Neural progenitor cell (in vitro differentiated cells): ENCODE measurements at regions not wholly inside any gene's neighbourhood (a gene's known extent, or its start where the extent isn't known, plus 50 kb on each side); places are given as distances from the start of the nearest gene placed in this dataset.

Experiments used
- CTCF ChIP-seq: fragments of 200-600 bp; sonication (generic); IDR thresholded peaks from 2 replicates; pipeline ENCODE4 v1.5.1; 2017; ENCODE audit warnings: antibody characterized with exemption, mild to moderate bottlenecking
- EZH2phosphoT487 ChIP-seq: fragments of 200-600 bp; sonication (generic); IDR thresholded peaks from 2 replicates; pipeline ENCODE4 v1.6.1; 2017; ENCODE audit warnings: antibody characterized with exemption

GRCh38 chr3:115325539-115325938 is 178.5 kb upstream of the ZBTB20 start:
- TF ChIP-seq CTCF (no peak), EZH2phosphoT487 (no peak)
